B cell (primary cell): ENCODE measurements at regions not wholly inside any gene's neighbourhood (a gene's known extent, or its start where the extent isn't known, plus 50 kb on each side); places are given as distances from the start of the nearest gene placed in this dataset.

Source experiments
- ATAC-seq: fragments of 200-7000 bp; cut with Tn5 transposase; one replicate; pipeline ENCODE4 v1.10.0; 2021; ENCODE audit warnings: low read depth, mild to moderate bottlenecking, moderate number of reproducible peaks, moderate library complexity
- CTCF ChIA-PET: fragments of 350-600 bp; sonication (Branson Sonifier 250); formaldehyde crosslinking; loops from one replicate; lab custom pipeline; 2021; ENCODE audit warnings: antibody characterized with exemption, inconsistent platforms; lab: Charles Lee
- POLR2A ChIA-PET: fragments of 350-600 bp; sonication (Branson Sonifier 250); formaldehyde crosslinking; loops from one replicate; lab custom pipeline; 2021; ENCODE audit warnings: antibody characterized with exemption; lab: Charles Lee
- DNase-seq: peaks from one replicate; pipeline ENCODE4 v3.0.0; 2013
- H2AFZ ChIP-seq: 2 replicates; pipeline ENCODE4 v1.6.1; 2012; ENCODE audit warnings: mild to moderate bottlenecking, low read depth, low read length; ENCODE audit not compliant: insufficient read depth, poor library complexity, severe bottlenecking
- H3K27ac ChIP-seq, 2 donors: 1 replicate in 1 of 2; 2 replicates in 1 of 2; pipeline ENCODE4 v1.5.1; 2012 to 2013; ENCODE audit warnings: low read length in 2 of 2, mild to moderate bottlenecking in 2 of 2, moderate library complexity in 1 of 2
- H3K27me3 ChIP-seq, 4 experiments: fragments of 200-600 bp in 1 of 4; sonication (generic) in 1 of 4; replicated peaks in 1 of 4; 1 replicate in 2 of 4; 2 replicates in 2 of 4; pipeline versions ENCODE4 v1.6.1 to v1.7.0; 2013 to 2016; ENCODE audit warnings: low read length in 3 of 4, mild to moderate bottlenecking in 2 of 4, mixed read lengths in 1 of 4, moderate library complexity in 1 of 4; ENCODE audit not compliant: insufficient read depth in 4 of 4, control insufficient read depth in 3 of 4; ENCODE audit errors: control extremely low read depth in 1 of 4
- H3K36me3 ChIP-seq, 2 experiments: replicated peaks in 1 of 2; 1 replicate in 1 of 2; 2 replicates in 1 of 2; pipeline versions ENCODE4 v1.6.1 to v1.7.1; 2013; ENCODE audit warnings: low read length in 1 of 2; ENCODE audit not compliant: insufficient read depth in 2 of 2, control insufficient read depth in 1 of 2; ENCODE audit errors: control extremely low read depth in 1 of 2, extremely low read depth in 1 of 2
- H3K4me1 ChIP-seq, 2 donors: fragments of 200-600 bp in 1 of 2; sonication (generic) in 1 of 2; 1 replicate in 1 of 2; 2 replicates in 1 of 2; pipeline versions ENCODE4 v1.5.1 to v1.6.1; 2013 to 2017; ENCODE audit warnings: low read length in 2 of 2; ENCODE audit not compliant: control insufficient read depth in 2 of 2, insufficient read depth in 2 of 2
- H3K4me2 ChIP-seq: replicated peaks from 2 replicates; pipeline ENCODE3; 2012; ENCODE audit warnings: mild to moderate bottlenecking, low read depth, low read length; ENCODE audit not compliant: poor library complexity, severe bottlenecking
- H3K4me3 ChIP-seq, 5 experiments: fragments of 200-600 bp in 1 of 5; sonication (generic) in 1 of 5; 1 replicate in 3 of 5; 2 replicates in 2 of 5; pipeline versions ENCODE4 v1.5.1 to v1.7.0; 2011 to 2016; ENCODE audit warnings: low read length in 4 of 5, mild to moderate bottlenecking in 4 of 5, low read depth in 2 of 5, control low read depth in 1 of 5, moderate library complexity in 1 of 5; ENCODE audit not compliant: insufficient read depth in 1 of 5; ENCODE audit errors: control extremely low read depth in 1 of 5, extremely low read depth in 1 of 5
- H3K79me2 ChIP-seq: fragments of 200-600 bp; sonication (generic); one replicate; pipeline ENCODE4 v1.6.0; 2016; ENCODE audit warnings: low read length; ENCODE audit not compliant: control insufficient read depth, insufficient read depth
- H3K9ac ChIP-seq: fragments of 200-600 bp; sonication (generic); 2 replicates; pipeline ENCODE4 v1.6.1; 2017; ENCODE audit warnings: mild to moderate bottlenecking, low read length, moderate library complexity
- H3K9me3 ChIP-seq, 3 donors: one replicate each; pipeline versions ENCODE4 v1.6.1 to v1.7.1; 2013; ENCODE audit warnings: low read length in 2 of 3; ENCODE audit not compliant: control insufficient read depth in 2 of 3, insufficient read depth in 1 of 3; ENCODE audit errors: control extremely low read depth in 1 of 3
- H4K20me1 ChIP-seq: 2 replicates; pipeline ENCODE4 v1.6.0; 2012; ENCODE audit warnings: mild to moderate bottlenecking, low read length; ENCODE audit not compliant: insufficient read depth, control insufficient read depth, poor library complexity, severe bottlenecking
- H3K27ac Mint-ChIP-seq: one replicate; pipeline ENCODE4 v1.8.0; 2021; ENCODE audit warnings: mixed read lengths
- H3K27me3 Mint-ChIP-seq: one replicate; pipeline ENCODE4 v1.8.0; 2021; ENCODE audit warnings: mixed read lengths
- H3K4me1 Mint-ChIP-seq: one replicate; pipeline ENCODE4 v1.8.0; 2021; ENCODE audit warnings: mixed read lengths
- H3K4me3 Mint-ChIP-seq: one replicate; pipeline ENCODE4 v1.8.0; 2021; ENCODE audit warnings: mixed read lengths
- H3K9me3 Mint-ChIP-seq: one replicate; pipeline ENCODE4 v1.8.0; 2022; ENCODE audit warnings: mixed read lengths; ENCODE audit not compliant: insufficient read depth
- EZH2 ChIP-seq: IDR thresholded peaks from 2 replicates; pipeline ENCODE4 v1.6.1; 2012; ENCODE audit warnings: borderline replicate concordance, low read depth, mild to moderate bottlenecking, moderate library complexity, low read length; ENCODE audit not compliant: insufficient read depth, poor library complexity, severe bottlenecking
- WGBS: methylation state at CpG from one replicate; pipeline ENCODE4 v1.1.5; 2013; ENCODE audit warnings: missing lambda C conversion rate; ENCODE audit not compliant: insufficient coverage; 5-methylcytosine and 5-hydroxymethylcytosine counted together
- intact Hi-C: fragments of 100-400 bp; cut with micrococcal nuclease; formaldehyde crosslinking; loops from one replicate; pipeline ENCODE4 v1.10.0; 2022
- TF ChIP-seq, protein P1 (sequence below): fragments of 200-600 bp; IDR thresholded peaks from one replicate; pipeline ENCODE4 v1.8.0; 2022; ENCODE audit warnings: antibody characterized with exemption, mild to moderate bottlenecking

GRCh38 chr2:239606741-239607516 is 206.1 kb upstream of the HDAC4 start:
- peaks cover 13% of the 10 kb centered on the region for H3K27me3 Mint-ChIP-seq
- Histone ChIP-seq H3K9me3 (peaks cover 0 to 10% (median 0%) of the 10 kb centered on the region in 3 donors), H3K27ac (no peak overlapping the region), H3K36me3 (no peaks in the 10 kb centered on the region), H3K4me3 (no peak overlapping the region), H3K79me2 (no peaks in the 10 kb centered on the region), H3K9ac (no peak overlapping the region), H3K4me1 (no peaks in the 10 kb centered on the region), H4K20me1 (no peaks in the 10 kb centered on the region), H3K27me3 (no peaks in the 10 kb centered on the region), H3K4me2 (no peak overlapping the region), H2AFZ (no peak overlapping the region)
- ChIA-PET CTCF (no interaction called here), POLR2A (no interaction called here)
- H3K4me3 Mint-ChIP-seq = no peak overlapping the region
- 97% methylated on average over 4 of the region's 7 CpGs for WGBS
- H3K9me3 Mint-ChIP-seq = no peaks in the 10 kb centered on the region
- ATAC-seq (no peak), DNase-seq (no peak)
- no peak for TF ChIP-seq EZH2
- TF ChIP-seq, protein P1, sequence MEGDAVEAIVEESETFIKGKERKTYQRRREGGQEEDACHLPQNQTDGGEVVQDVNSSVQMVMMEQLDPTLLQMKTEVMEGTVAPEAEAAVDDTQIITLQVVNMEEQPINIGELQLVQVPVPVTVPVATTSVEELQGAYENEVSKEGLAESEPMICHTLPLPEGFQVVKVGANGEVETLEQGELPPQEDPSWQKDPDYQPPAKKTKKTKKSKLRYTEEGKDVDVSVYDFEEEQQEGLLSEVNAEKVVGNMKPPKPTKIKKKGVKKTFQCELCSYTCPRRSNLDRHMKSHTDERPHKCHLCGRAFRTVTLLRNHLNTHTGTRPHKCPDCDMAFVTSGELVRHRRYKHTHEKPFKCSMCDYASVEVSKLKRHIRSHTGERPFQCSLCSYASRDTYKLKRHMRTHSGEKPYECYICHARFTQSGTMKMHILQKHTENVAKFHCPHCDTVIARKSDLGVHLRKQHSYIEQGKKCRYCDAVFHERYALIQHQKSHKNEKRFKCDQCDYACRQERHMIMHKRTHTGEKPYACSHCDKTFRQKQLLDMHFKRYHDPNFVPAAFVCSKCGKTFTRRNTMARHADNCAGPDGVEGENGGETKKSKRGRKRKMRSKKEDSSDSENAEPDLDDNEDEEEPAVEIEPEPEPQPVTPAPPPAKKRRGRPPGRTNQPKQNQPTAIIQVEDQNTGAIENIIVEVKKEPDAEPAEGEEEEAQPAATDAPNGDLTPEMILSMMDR = no peak
- no peak overlapping the region for H3K27ac Mint-ChIP-seq
- intact Hi-C loops = no loop called here
- no peaks in the 10 kb centered on the region for H3K4me1 Mint-ChIP-seq

DNA sequence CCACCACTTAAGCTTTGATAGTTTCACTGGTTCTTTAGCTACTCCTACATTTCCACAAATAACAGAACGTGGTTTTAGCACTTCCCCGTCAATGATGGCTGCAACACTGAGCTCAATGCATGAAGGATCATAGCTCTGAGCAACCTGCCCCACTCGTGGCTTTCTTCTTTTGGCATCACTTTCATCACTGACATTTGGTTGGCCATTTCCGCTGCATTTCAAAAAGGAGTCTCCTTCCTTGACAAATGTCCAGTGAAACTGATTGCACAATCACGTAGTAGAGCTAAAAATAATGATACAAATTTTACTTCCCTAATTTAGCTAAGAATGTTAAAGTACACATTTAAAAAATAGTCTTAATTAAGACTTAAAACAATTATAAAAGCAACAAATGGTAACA is 205.2 kb upstream of the HDAC4 start:
- Mint-ChIP-seq H3K27me3 (peaks cover 13% of the 10 kb centered on the region), H3K4me3 (no peak overlapping the region), H3K4me1 (no peaks in the 10 kb centered on the region), H3K27ac (no peak overlapping the region), H3K9me3 (no peaks in the 10 kb centered on the region)
- intact Hi-C loops = no loop called here
- Histone ChIP-seq H3K4me1 (no peaks in the 10 kb centered on the region), H3K79me2 (no peaks in the 10 kb centered on the region), H3K27me3 (no peaks in the 10 kb centered on the region), H3K4me2 (no peak overlapping the region), H4K20me1 (no peaks in the 10 kb centered on the region), H3K9ac (no peak overlapping the region), H3K4me3 (no peak overlapping the region), H3K9me3 (peaks cover 0 to 6% (median 0%) of the 10 kb centered on the region in 3 donors), H3K27ac (no peak overlapping the region), H2AFZ (no peak overlapping the region), H3K36me3 (no peaks in the 10 kb centered on the region)
- CTCF ChIA-PET = no interaction called here
- WGBS = 4% methylated on average over 4 of the region's 5 CpGs
- TF ChIP-seq EZH2 = no peak
- TF ChIP-seq, protein P1 = no peak
- ATAC-seq = no peak
- DNase-seq = no peak
- POLR2A ChIA-PET = no interaction called here
